IMR-90 (cell line): ENCODE measurements at regions not wholly inside any gene's neighbourhood (a gene's known extent, or its start where the extent isn't known, plus 50 kb on each side); places are given as distances from the start of the nearest gene placed in this dataset.

Source experiments
- ATAC-seq: fragments of 200-7000 bp; cut with Tn5 transposase; 2 replicates; pipeline ENCODE4 v1.9.1; 2020; ENCODE audit warnings: low read depth, mild to moderate bottlenecking, moderate library complexity
- BruUV-seq: library from RNA; stranded (reverse); fragments of 400-500 nt; replicated peaks from 2 replicates; lab custom pipeline; 2021; lab: Mats Ljungman, UMichigan
- CTCF ChIA-PET: fragments of 300-600 bp; formaldehyde crosslinking; extraction: SDS; loops from one replicate; lab custom pipeline; 2021; ENCODE audit warnings: antibody characterized with exemption; lab: Yijun Ruan, JAX
- POLR2A ChIA-PET: fragments of 300-600 bp; sonication (Branson Sonifier 250); formaldehyde crosslinking; loops from one replicate; lab custom pipeline; 2022; ENCODE audit warnings: antibody characterized with exemption; ENCODE audit not compliant: unreplicated experiment; lab: Charles Lee
- DNase-seq: peaks from one replicate; pipeline ENCODE4 v3.0.0; 2013
- H2AFZ ChIP-seq: replicated peaks from 2 replicates; pipeline ENCODE3; 2013; ENCODE audit warnings: low read length, mild to moderate bottlenecking; ENCODE audit not compliant: poor library complexity
- H2AK5ac ChIP-seq: 2 replicates; pipeline ENCODE4 v1.6.1; 2013; ENCODE audit warnings: low read depth, low read length, inconsistent platforms
- H2AK9ac ChIP-seq: replicated peaks from 2 replicates; pipeline ENCODE3; 2013; ENCODE audit warnings: mild to moderate bottlenecking, low read depth, low read length, moderate library complexity; ENCODE audit not compliant: poor library complexity
- H2BK120ac ChIP-seq: 2 replicates; pipeline ENCODE4 v1.6.1; 2013; ENCODE audit warnings: low read depth, low read length, inconsistent platforms
- H2BK15ac ChIP-seq: 3 replicates; pipeline ENCODE4 v1.6.1; 2013; ENCODE audit warnings: low read depth, low read length, inconsistent platforms
- H2BK20ac ChIP-seq: 2 replicates; pipeline ENCODE4 v1.6.1; 2013; ENCODE audit warnings: low read depth, mild to moderate bottlenecking, inconsistent platforms, low read length, moderate library complexity
- H2BK5ac ChIP-seq: 2 replicates; pipeline ENCODE4 v1.6.1; 2013; ENCODE audit warnings: mild to moderate bottlenecking, low read depth, low read length, inconsistent platforms; ENCODE audit not compliant: poor library complexity, severe bottlenecking
- H3K14ac ChIP-seq: replicated peaks from 2 replicates; pipeline ENCODE4 v1.6.1; 2013; ENCODE audit warnings: low read depth, low read length, inconsistent platforms
- H3K18ac ChIP-seq: 2 replicates; pipeline ENCODE4 v1.6.1; 2013; ENCODE audit warnings: low read depth, low read length, control low read depth
- H3K23ac ChIP-seq: 2 replicates; pipeline ENCODE4 v1.6.1; 2013; ENCODE audit warnings: low read depth, low read length, inconsistent platforms
- H3K27ac ChIP-seq: 2 replicates; pipeline ENCODE4 v1.5.1; 2013; ENCODE audit warnings: mild to moderate bottlenecking, control low read depth, low read length; ENCODE audit not compliant: insufficient read depth
- H3K27me3 ChIP-seq: 2 replicates; pipeline ENCODE4 v1.6.1; 2013; ENCODE audit warnings: low read length; ENCODE audit not compliant: control insufficient read depth, insufficient read depth
- H3K36me3 ChIP-seq: 2 replicates; pipeline ENCODE4 v1.6.1; 2013; ENCODE audit warnings: low read length, mixed read lengths; ENCODE audit not compliant: control insufficient read depth, insufficient read depth
- H3K4ac ChIP-seq: 2 replicates; pipeline ENCODE4 v1.6.1; 2013; ENCODE audit warnings: low read depth, low read length, inconsistent platforms
- H3K4me1 ChIP-seq: 2 replicates; pipeline ENCODE4 v1.6.1; 2013; ENCODE audit warnings: low read length, mixed read lengths; ENCODE audit not compliant: control insufficient read depth, insufficient read depth
- H3K4me2 ChIP-seq: 2 replicates; pipeline ENCODE4 v1.6.1; 2013; ENCODE audit warnings: low read depth, mild to moderate bottlenecking, control low read depth, low read length, moderate library complexity
- H3K4me3 ChIP-seq: 2 replicates; pipeline ENCODE4 v1.5.1; 2013; ENCODE audit warnings: low read depth, mild to moderate bottlenecking, control low read depth, low read length, moderate library complexity; ENCODE audit not compliant: insufficient read depth
- H3K56ac ChIP-seq: 2 replicates; pipeline ENCODE4 v1.6.1; 2013; ENCODE audit warnings: low read length, inconsistent platforms; ENCODE audit not compliant: insufficient read depth; ENCODE audit errors: extremely low read depth
- H3K79me1 ChIP-seq, 2 experiments: 2 replicates each; pipeline ENCODE4 v1.6.1; 2013; ENCODE audit warnings: low read length in 2 of 2, inconsistent platforms in 1 of 2, low read depth in 1 of 2
- H3K9ac ChIP-seq: 2 replicates; pipeline ENCODE4 v1.6.1; 2013; ENCODE audit warnings: low read depth, low read length, control low read depth
- H3K9me1 ChIP-seq: 2 replicates; pipeline ENCODE4 v1.6.1; 2013; ENCODE audit warnings: low read length, inconsistent platforms; ENCODE audit not compliant: insufficient read depth
- H3K9me3 ChIP-seq: 2 replicates; pipeline ENCODE4 v1.6.1; 2013; ENCODE audit warnings: low read length; ENCODE audit not compliant: control insufficient read depth, insufficient read depth
- H4K20me1 ChIP-seq: 2 replicates; pipeline ENCODE4 v1.6.1; 2013; ENCODE audit warnings: low read length, inconsistent platforms; ENCODE audit not compliant: insufficient read depth
- H4K5ac ChIP-seq: 2 replicates; pipeline ENCODE4 v1.6.1; 2013; ENCODE audit warnings: mild to moderate bottlenecking, low read depth, low read length, control low read depth
- H4K8ac ChIP-seq, 2 experiments: 2 replicates each; pipeline ENCODE4 v1.6.1; 2013; ENCODE audit warnings: low read depth in 2 of 2, low read length in 2 of 2, control low read depth in 1 of 2, inconsistent platforms in 1 of 2
- H4K91ac ChIP-seq: 2 replicates; pipeline ENCODE4 v1.6.1; 2013; ENCODE audit warnings: low read depth, low read length, inconsistent platforms; ENCODE audit not compliant: insufficient read depth
- BHLHE40 ChIP-seq: fragments of 150-350 bp; IDR thresholded peaks from 2 replicates; pipeline ENCODE4 v1.6.1; 2016; ENCODE audit warnings: mild to moderate bottlenecking, low read depth, low read length
- FOS ChIP-seq: fragments of 150-350 bp; IDR thresholded peaks from 2 replicates; pipeline ENCODE4 v1.6.1; 2016; ENCODE audit warnings: low read depth, low read length
- MAZ ChIP-seq: IDR thresholded peaks from 2 replicates; pipeline ENCODE4 v1.6.1; 2012; ENCODE audit warnings: low read depth, mild to moderate bottlenecking, low read length, improper control_type of control experiment, moderate library complexity, borderline replicate concordance
- POLR2A ChIP-seq: IDR thresholded peaks from 2 replicates; pipeline ENCODE4 v1.6.1; 2012; ENCODE audit warnings: mild to moderate bottlenecking, low read depth, low read length
- SMC3 ChIP-seq: fragments of 150-350 bp; IDR thresholded peaks from 2 replicates; pipeline ENCODE4 v1.6.1; 2016; ENCODE audit warnings: low read depth, mild to moderate bottlenecking, antibody characterized with exemption, low read length, moderate library complexity
- WGBS, 2 experiments: methylation state at CpG; one replicate each; pipeline versions ENCODE4 v1.1.5 to v1.1.7; 2013; ENCODE audit warnings: missing lambda C conversion rate in 2 of 2; ENCODE audit not compliant: insufficient read length in 1 of 2; ENCODE audit errors: extremely low coverage in 2 of 2; 5-methylcytosine and 5-hydroxymethylcytosine counted together
- dilution Hi-C: fragments of 300-500 bp; cut with HindIII; formaldehyde crosslinking; loops from one replicate; pipeline ENCODE4 v1.14.3; 2018; ENCODE audit warnings: low sequenced_read_pairs; ENCODE audit not compliant: unreplicated experiment
- in situ Hi-C: fragments of 300-500 bp; cut with MboI; formaldehyde crosslinking; loops from 3 replicates; pipeline ENCODE4 v1.14.3; 2019; ENCODE audit warnings: low sequenced_read_pairs, inconsistent platforms, mixed read lengths
- intact Hi-C: fragments of 100-400 bp; cut with micrococcal nuclease; formaldehyde crosslinking; loops from 2 replicates; pipeline ENCODE4 v1.10.0; 2022
- TF ChIP-seq, protein P1 (sequence below): conservative IDR thresholded peaks from 2 replicates; pipeline ENCODE4 v1.5.1; 2012; ENCODE audit warnings: mild to moderate bottlenecking, low read depth, low read length, improper control_type of control experiment

DNA sequence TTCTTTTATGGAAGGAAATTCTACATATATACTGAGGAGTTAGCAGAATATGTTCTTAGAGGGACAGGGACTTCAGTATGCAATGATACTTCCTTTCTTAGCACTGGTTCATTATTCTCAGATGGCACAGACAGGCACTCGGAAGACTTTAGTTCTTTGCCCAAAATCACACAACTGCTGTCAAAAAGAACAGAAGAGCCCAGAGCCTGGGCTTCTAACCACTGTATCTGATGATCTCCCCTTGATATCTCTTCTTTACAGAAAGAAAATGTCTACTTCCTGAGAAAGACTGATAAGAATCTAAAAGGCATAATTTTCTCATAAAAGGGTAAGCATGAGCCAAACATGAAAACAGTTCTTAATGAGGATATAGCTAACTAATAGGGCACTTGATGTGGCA is 2034.2 kb upstream of the PRR20A start:
- no peak overlapping the region for H3K27ac ChIP-seq
- ChIA-PET POLR2A (no interaction called here), CTCF (no interaction called here)
- H2BK5ac ChIP-seq = no peak overlapping the region
- H3K9me3 ChIP-seq = peaks cover 3% of the 10 kb centered on the region; the same call in 1 of the 2 replicates
- H3K27me3 ChIP-seq = no peaks in the 10 kb centered on the region
- H3K18ac ChIP-seq = no peak overlapping the region
- no peaks in the 10 kb centered on the region for H3K9me1 ChIP-seq
- no peak overlapping the region for H3K4ac ChIP-seq
- no peak overlapping the region for H4K8ac ChIP-seq
- no peak overlapping the region for H3K14ac ChIP-seq
- no peak overlapping the region for H3K4me3 ChIP-seq
- dilution Hi-C loops = no loop called here
- BruUV-seq = no TSS peak
- H3K4me2 ChIP-seq = no peak overlapping the region
- H2BK15ac ChIP-seq = no peak overlapping the region
- H3K4me1 ChIP-seq = no peaks in the 10 kb centered on the region
- in situ Hi-C loops = no loop called here
- no peak overlapping the region for H2BK120ac ChIP-seq
- H2AK9ac ChIP-seq = no peak overlapping the region
- no peak overlapping the region for H4K5ac ChIP-seq
- DNase-seq (no peak), ATAC-seq (no peak)
- H3K36me3 ChIP-seq = no peaks in the 10 kb centered on the region
- intact Hi-C loops = no loop called here
- no peak overlapping the region for H3K9ac ChIP-seq
- H4K91ac ChIP-seq = no peak overlapping the region
- no CpG with 5 or more reads among the region's 1 CpG for WGBS, 2 experiments
- no peak for TF ChIP-seq MAZ
- no peak for TF ChIP-seq FOS
- TF ChIP-seq SMC3 = no peak
- TF ChIP-seq, protein P1, sequence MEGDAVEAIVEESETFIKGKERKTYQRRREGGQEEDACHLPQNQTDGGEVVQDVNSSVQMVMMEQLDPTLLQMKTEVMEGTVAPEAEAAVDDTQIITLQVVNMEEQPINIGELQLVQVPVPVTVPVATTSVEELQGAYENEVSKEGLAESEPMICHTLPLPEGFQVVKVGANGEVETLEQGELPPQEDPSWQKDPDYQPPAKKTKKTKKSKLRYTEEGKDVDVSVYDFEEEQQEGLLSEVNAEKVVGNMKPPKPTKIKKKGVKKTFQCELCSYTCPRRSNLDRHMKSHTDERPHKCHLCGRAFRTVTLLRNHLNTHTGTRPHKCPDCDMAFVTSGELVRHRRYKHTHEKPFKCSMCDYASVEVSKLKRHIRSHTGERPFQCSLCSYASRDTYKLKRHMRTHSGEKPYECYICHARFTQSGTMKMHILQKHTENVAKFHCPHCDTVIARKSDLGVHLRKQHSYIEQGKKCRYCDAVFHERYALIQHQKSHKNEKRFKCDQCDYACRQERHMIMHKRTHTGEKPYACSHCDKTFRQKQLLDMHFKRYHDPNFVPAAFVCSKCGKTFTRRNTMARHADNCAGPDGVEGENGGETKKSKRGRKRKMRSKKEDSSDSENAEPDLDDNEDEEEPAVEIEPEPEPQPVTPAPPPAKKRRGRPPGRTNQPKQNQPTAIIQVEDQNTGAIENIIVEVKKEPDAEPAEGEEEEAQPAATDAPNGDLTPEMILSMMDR = no peak
- TF ChIP-seq POLR2A = no peak
- no peak for TF ChIP-seq BHLHE40
- H2AK5ac ChIP-seq = no peak overlapping the region
- no peak overlapping the region for H2BK20ac ChIP-seq
- H4K20me1 ChIP-seq = no peaks in the 10 kb centered on the region
- H3K23ac ChIP-seq = no peak overlapping the region
- H3K79me1 ChIP-seq = no peaks in the 10 kb centered on the region
- H2AFZ ChIP-seq = no peak overlapping the region
- no peak overlapping the region for H3K56ac ChIP-seq
